Erythroblast (primary cell): ENCODE measurements at regions not wholly inside any gene's neighbourhood (a gene's known extent, or its start where the extent isn't known, plus 50 kb on each side); places are given as distances from the start of the nearest gene placed in this dataset.

Experiments
- GATA1 ChIP-seq: IDR thresholded peaks from 2 replicates; pipeline ENCODE4 v1.6.1; 2011; ENCODE audit warnings: low read depth, mild to moderate bottlenecking, control low read depth, low read length, moderate library complexity
- POLR2A ChIP-seq: IDR thresholded peaks from 2 replicates; pipeline ENCODE4 v1.6.1; 2011; ENCODE audit warnings: mild to moderate bottlenecking, low read length

DNA sequence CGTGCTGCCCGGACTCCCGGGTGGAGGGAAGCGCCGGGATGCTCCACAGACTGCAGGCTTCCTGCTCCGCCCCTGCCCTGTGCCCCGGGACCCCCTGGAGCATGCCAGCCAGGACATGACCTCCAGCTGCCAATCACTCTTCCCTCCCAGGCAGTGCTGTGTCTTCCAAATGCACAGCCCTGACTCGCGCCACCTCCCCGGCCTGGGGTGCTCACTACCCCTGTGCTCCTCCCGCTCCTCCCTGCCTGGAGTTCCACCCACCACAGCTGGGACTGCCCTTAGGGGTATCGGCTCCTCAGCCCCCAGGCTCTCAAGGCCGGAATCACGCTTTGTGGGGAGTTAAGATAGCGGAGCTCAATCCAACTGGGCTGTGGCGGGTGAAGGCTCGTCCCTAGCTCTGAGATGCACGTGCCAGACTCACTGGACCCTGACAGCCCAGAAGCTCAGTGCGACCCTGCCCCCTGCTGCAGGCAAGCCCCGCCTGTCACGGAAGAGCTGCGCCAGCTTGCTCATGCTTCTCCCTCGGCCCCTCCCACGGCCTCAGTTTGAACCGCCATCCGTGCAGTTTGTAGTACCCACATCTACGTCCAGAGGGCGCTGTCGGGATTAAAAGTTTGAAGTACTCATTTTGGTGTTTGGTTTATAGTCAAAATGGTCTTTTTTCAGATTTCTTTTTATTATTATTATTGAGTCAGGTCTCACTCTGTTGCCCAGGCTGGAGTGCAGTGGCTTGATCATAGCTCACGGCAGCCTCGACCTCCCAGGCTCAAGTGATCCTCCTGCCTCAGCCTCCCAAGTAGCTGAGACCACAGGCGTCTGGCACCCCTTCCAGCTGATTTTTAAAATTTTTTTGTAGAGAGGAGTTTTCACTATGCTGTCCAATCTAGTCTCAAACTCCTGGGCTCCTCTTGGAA, 142.5 kb upstream of the TCERG1L start:
- TF ChIP-seq POLR2A: no peak
- TF ChIP-seq GATA1: no peak
